H9 (cell line): ENCODE measurements at regions not wholly inside any gene's neighbourhood (a gene's known extent, or its start where the extent isn't known, plus 50 kb on each side); places are given as distances from the start of the nearest gene placed in this dataset.
"Not testable (repeated sequence)": the region's sequence is repeated elsewhere in the genome, so short reads cannot be mapped to it uniquely, and the experiment has no call there.

ENCODE experiments used
- DNase-seq: peaks from one replicate; pipeline ENCODE4 v3.0.0-alpha.2; 2017
- H2AFZ ChIP-seq: one replicate; pipeline ENCODE4 v1.6.1; 2013; ENCODE audit warnings: mild to moderate bottlenecking, low read length, control low read depth, moderate library complexity
- H2AK5ac ChIP-seq: 2 replicates; pipeline ENCODE4 v1.6.1; 2013; ENCODE audit warnings: low read length, control low read depth, mixed read lengths; ENCODE audit not compliant: insufficient read length
- H2BK120ac ChIP-seq: one replicate; pipeline ENCODE4 v1.6.1; 2013; ENCODE audit warnings: low read depth, mild to moderate bottlenecking, low read length, control low read depth, inconsistent platforms; ENCODE audit not compliant: poor library complexity, severe bottlenecking
- H2BK12ac ChIP-seq: 2 replicates; pipeline ENCODE4 v1.6.1; 2013; ENCODE audit warnings: low read length, control low read depth, mixed read lengths, low read depth; ENCODE audit not compliant: insufficient read length
- H2BK15ac ChIP-seq: 2 replicates; pipeline ENCODE4 v1.6.1; 2013; ENCODE audit warnings: low read depth, low read length, control low read depth
- H2BK20ac ChIP-seq: one replicate; pipeline ENCODE4 v1.6.1; 2013; ENCODE audit warnings: low read depth, mild to moderate bottlenecking, low read length, control low read depth, inconsistent platforms; ENCODE audit not compliant: poor library complexity, severe bottlenecking
- H2BK5ac ChIP-seq: 2 replicates; pipeline ENCODE4 v1.6.1; 2013; ENCODE audit warnings: low read length, control low read depth, mixed read lengths; ENCODE audit not compliant: insufficient read length
- H3K14ac ChIP-seq: 2 replicates; pipeline ENCODE4 v1.6.1; 2013; ENCODE audit warnings: low read length, control low read depth; ENCODE audit not compliant: insufficient read depth
- H3K18ac ChIP-seq: 2 replicates; pipeline ENCODE4 v1.6.1; 2013; ENCODE audit warnings: low read depth, mild to moderate bottlenecking, mixed read lengths, low read length, control low read depth; ENCODE audit not compliant: insufficient read length
- H3K23ac ChIP-seq: 2 replicates; pipeline ENCODE4 v1.6.1; 2013; ENCODE audit warnings: low read length, control low read depth, mixed read lengths, low read depth; ENCODE audit not compliant: insufficient read length
- H3K23me2 ChIP-seq: 2 replicates; pipeline ENCODE4 v1.6.1; 2013; ENCODE audit warnings: low read depth, mild to moderate bottlenecking, mixed read lengths, low read length, control low read depth; ENCODE audit not compliant: insufficient read length, poor library complexity, severe bottlenecking
- H3K27ac ChIP-seq: 2 replicates; pipeline ENCODE4 v1.5.1; 2013; ENCODE audit warnings: low read length, control low read depth, mixed read lengths, low read depth; ENCODE audit not compliant: insufficient read length
- H3K27me3 ChIP-seq: 2 replicates; pipeline ENCODE4 v1.6.1; 2013; ENCODE audit warnings: low read length, control low read depth, inconsistent platforms; ENCODE audit not compliant: insufficient read depth
- H3K4ac ChIP-seq: 2 replicates; pipeline ENCODE4 v1.6.1; 2013; ENCODE audit warnings: low read depth, mild to moderate bottlenecking, control low read depth, inconsistent platforms, low read length, moderate library complexity
- H3K4me1 ChIP-seq: 2 replicates; pipeline ENCODE4 v1.6.1; 2013; ENCODE audit warnings: low read length, control low read depth, inconsistent platforms; ENCODE audit not compliant: insufficient read depth
- H3K4me2 ChIP-seq: 2 replicates; pipeline ENCODE4 v1.6.1; 2013; ENCODE audit warnings: low read length, control low read depth, mixed read lengths; ENCODE audit not compliant: insufficient read length, insufficient read depth
- H3K56ac ChIP-seq: 2 replicates; pipeline ENCODE4 v1.6.1; 2013; ENCODE audit warnings: low read depth, mild to moderate bottlenecking, mixed read lengths, low read length, control low read depth; ENCODE audit not compliant: insufficient read length
- H3K79me1 ChIP-seq: 2 replicates; pipeline ENCODE4 v1.6.1; 2013; ENCODE audit warnings: low read depth, mild to moderate bottlenecking, moderate library complexity, low read length, control low read depth, inconsistent platforms; ENCODE audit not compliant: insufficient read depth, poor library complexity, severe bottlenecking
- H3K79me2 ChIP-seq: 2 replicates; pipeline ENCODE4 v1.6.1; 2013; ENCODE audit warnings: low read length, control low read depth, inconsistent platforms; ENCODE audit not compliant: insufficient read depth
- H3K9ac ChIP-seq: 2 replicates; pipeline ENCODE4 v1.6.1; 2013; ENCODE audit warnings: low read length, control low read depth, mixed read lengths; ENCODE audit not compliant: insufficient read length; ENCODE audit errors: extremely low read depth
- H3K9me3 ChIP-seq: one replicate; pipeline ENCODE4 v1.6.1; 2013; ENCODE audit warnings: low read depth, low read length, inconsistent platforms; ENCODE audit not compliant: control insufficient read depth
- H3T11ph ChIP-seq: one replicate; pipeline ENCODE4 v1.6.1; 2013; ENCODE audit warnings: mild to moderate bottlenecking, low read length, control low read depth, inconsistent platforms
- H4K20me1 ChIP-seq: one replicate; pipeline ENCODE4 v1.6.1; 2013; ENCODE audit not compliant: control insufficient read depth, insufficient read length, insufficient read depth
- H4K5ac ChIP-seq: 2 replicates; pipeline ENCODE4 v1.6.1; 2013; ENCODE audit warnings: low read depth, mild to moderate bottlenecking, mixed read lengths, low read length, control low read depth; ENCODE audit not compliant: insufficient read length
- H4K8ac ChIP-seq: replicated peaks from 2 replicates; pipeline ENCODE4 v1.6.1; 2013; ENCODE audit warnings: low read length, control low read depth, mixed read lengths, low read depth; ENCODE audit not compliant: insufficient read length
- H4K91ac ChIP-seq: 2 replicates; pipeline ENCODE4 v1.6.1; 2013; ENCODE audit warnings: low read depth, mild to moderate bottlenecking, moderate library complexity, mixed read lengths, low read length, control low read depth; ENCODE audit not compliant: insufficient read length
- H3K27ac Mint-ChIP-seq, 3 experiments: 2 replicates in 2 of 3; 3 replicates in 1 of 3; pipeline ENCODE4 v1.8.0; 2020 to 2021; ENCODE audit warnings: mixed read lengths in 3 of 3, mild to moderate bottlenecking in 1 of 3, moderate library complexity in 1 of 3
- H3K27me3 Mint-ChIP-seq: 2 replicates; pipeline ENCODE4 v1.8.0; 2021; ENCODE audit warnings: low read depth, mild to moderate bottlenecking, moderate library complexity, mixed read lengths
- H3K36me3 Mint-ChIP-seq, 3 experiments: 2 replicates in 2 of 3; 3 replicates in 1 of 3; pipeline ENCODE4 v1.8.0; 2020 to 2021; ENCODE audit warnings: low read depth in 3 of 3, mixed read lengths in 3 of 3; ENCODE audit not compliant: insufficient read depth in 1 of 3
- H3K4me1 Mint-ChIP-seq, 2 experiments: 2 replicates each; pipeline ENCODE4 v1.8.0; 2020; ENCODE audit warnings: mixed read lengths in 2 of 2
- H3K4me3 Mint-ChIP-seq, 2 experiments: 2 replicates in 1 of 2; 3 replicates in 1 of 2; pipeline ENCODE4 v1.8.0; 2020 to 2021; ENCODE audit warnings: mild to moderate bottlenecking in 2 of 2, mixed read lengths in 2 of 2, moderate library complexity in 1 of 2
- H3K9me3 Mint-ChIP-seq, 2 experiments: 2 replicates in 1 of 2; 3 replicates in 1 of 2; pipeline ENCODE4 v1.8.0; 2020; ENCODE audit warnings: mild to moderate bottlenecking in 2 of 2, mixed read lengths in 2 of 2, moderate library complexity in 1 of 2
- WGBS: extraction: QIAGEN DNeasy Blood & Tissue Kit; methylation state at CpG from one replicate; pipeline ENCODE4 v1.1.7; 2013; ENCODE audit warnings: missing lambda C conversion rate, low lambda C conversion rate, mixed read lengths; ENCODE audit not compliant: insufficient read length; ENCODE audit errors: extremely low coverage; 5-methylcytosine and 5-hydroxymethylcytosine counted together
- TF ChIP-seq, protein P1 (sequence below): fragments of 200-600 bp; sonication (generic); conservative IDR thresholded peaks from 3 replicates; pipeline ENCODE4 v1.8.0; 2021; ENCODE audit warnings: antibody characterized with exemption, mild to moderate bottlenecking

GRCh38 chr17:30693772-30694171 lies 130.7 kb downstream of the CRLF3 start:
- H3K4me2 ChIP-seq: peak overlapping the region; percentile 47
- H3T11ph ChIP-seq, H2AK5ac ChIP-seq, H3K27ac ChIP-seq, H2BK15ac ChIP-seq, H4K8ac ChIP-seq, H3K4me1 ChIP-seq, H3K56ac ChIP-seq, H4K91ac ChIP-seq, H3K23me2 ChIP-seq, H3K23ac ChIP-seq, H4K5ac ChIP-seq, H4K20me1 ChIP-seq, H3K79me1 ChIP-seq, H3K79me2 ChIP-seq, H2BK20ac ChIP-seq, H3K9me3 ChIP-seq, H3K18ac ChIP-seq, H2BK12ac ChIP-seq, H3K9me3 Mint-ChIP-seq, H3K4ac ChIP-seq, H3K14ac ChIP-seq, H2BK120ac ChIP-seq, H2AFZ ChIP-seq, H3K27me3 ChIP-seq, H3K9ac ChIP-seq, H3K36me3 Mint-ChIP-seq, H2BK5ac ChIP-seq: not testable (repeated sequence)
- H3K27me3 Mint-ChIP-seq: peaks cover 15% of the 10 kb centered on the region
- H3K4me1 Mint-ChIP-seq: peaks cover 17 to 21% of the 10 kb centered on the region in 2 experiments
- H3K4me3 Mint-ChIP-seq: peak overlapping the region; percentile 56 to 79
- peak; percentile 73 for DNase-seq
- peak overlapping the region in 1 of 3 experiments; percentile 52; a peak in 1 of 7 replicates for H3K27ac Mint-ChIP-seq
- no CpG with 5 or more reads among the region's 20 CpGs for WGBS
- TF ChIP-seq, protein P1, sequence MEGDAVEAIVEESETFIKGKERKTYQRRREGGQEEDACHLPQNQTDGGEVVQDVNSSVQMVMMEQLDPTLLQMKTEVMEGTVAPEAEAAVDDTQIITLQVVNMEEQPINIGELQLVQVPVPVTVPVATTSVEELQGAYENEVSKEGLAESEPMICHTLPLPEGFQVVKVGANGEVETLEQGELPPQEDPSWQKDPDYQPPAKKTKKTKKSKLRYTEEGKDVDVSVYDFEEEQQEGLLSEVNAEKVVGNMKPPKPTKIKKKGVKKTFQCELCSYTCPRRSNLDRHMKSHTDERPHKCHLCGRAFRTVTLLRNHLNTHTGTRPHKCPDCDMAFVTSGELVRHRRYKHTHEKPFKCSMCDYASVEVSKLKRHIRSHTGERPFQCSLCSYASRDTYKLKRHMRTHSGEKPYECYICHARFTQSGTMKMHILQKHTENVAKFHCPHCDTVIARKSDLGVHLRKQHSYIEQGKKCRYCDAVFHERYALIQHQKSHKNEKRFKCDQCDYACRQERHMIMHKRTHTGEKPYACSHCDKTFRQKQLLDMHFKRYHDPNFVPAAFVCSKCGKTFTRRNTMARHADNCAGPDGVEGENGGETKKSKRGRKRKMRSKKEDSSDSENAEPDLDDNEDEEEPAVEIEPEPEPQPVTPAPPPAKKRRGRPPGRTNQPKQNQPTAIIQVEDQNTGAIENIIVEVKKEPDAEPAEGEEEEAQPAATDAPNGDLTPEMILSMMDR: peak; percentile 69

- not testable (repeated sequence) for H3K79me2 ChIP-seq, H4K91ac ChIP-seq, H2BK120ac ChIP-seq, H3K36me3 Mint-ChIP-seq, H3K79me1 ChIP-seq, H3K27me3 ChIP-seq, H3T11ph ChIP-seq, H2AK5ac ChIP-seq, H2AFZ ChIP-seq, H3K56ac ChIP-seq, H3K23ac ChIP-seq, H3K4me1 ChIP-seq, H3K4me2 ChIP-seq, H2BK15ac ChIP-seq, H2BK12ac ChIP-seq, H2BK5ac ChIP-seq, H3K9ac ChIP-seq, H3K27ac ChIP-seq, H4K20me1 ChIP-seq, H3K23me2 ChIP-seq, H3K14ac ChIP-seq, H3K9me3 ChIP-seq, H3K9me3 Mint-ChIP-seq, DNase-seq, H2BK20ac ChIP-seq, H3K27me3 Mint-ChIP-seq, H4K8ac ChIP-seq, H3K4me3 Mint-ChIP-seq, H4K5ac ChIP-seq, H3K18ac ChIP-seq, H3K4ac ChIP-seq
- no CpG with 5 or more reads among the region's 14 CpGs for WGBS
- peaks cover 15 to 27% of the 10 kb centered on the region in 2 experiments for H3K4me1 Mint-ChIP-seq
- H3K27ac Mint-ChIP-seq: peak overlapping the region in 2 of 3 experiments; percentile 44 to 65; a peak in 2 of 7 replicates
These were observed 135.1 kb downstream of the CRLF3 start for GRCh38 chr17:30689266-30690000.
